Neural crest cell (in vitro differentiated cells): ENCODE measurements at regions not wholly inside any gene's neighbourhood (a gene's known extent, or its start where the extent isn't known, plus 50 kb on each side); places are given as distances from the start of the nearest gene placed in this dataset.

ENCODE experiments used
- DNase-seq: peaks from one replicate; pipeline ENCODE4 v3.0.0; 2021; ENCODE audit warnings: low read depth, mixed read lengths, low spot score
- H3K27ac Mint-ChIP-seq: one replicate; pipeline ENCODE4 v1.8.0; 2021; ENCODE audit warnings: mild to moderate bottlenecking, mixed read lengths; ENCODE audit not compliant: unreplicated experiment
- H3K27me3 Mint-ChIP-seq: 2 replicates; pipeline ENCODE4 v1.8.0; 2021; ENCODE audit warnings: low read depth, mild to moderate bottlenecking, mixed read lengths
- H3K36me3 Mint-ChIP-seq: 2 replicates; pipeline ENCODE4 v1.8.0; 2021; ENCODE audit warnings: low read depth, mild to moderate bottlenecking, mixed read lengths
- H3K4me1 Mint-ChIP-seq: 2 replicates; pipeline ENCODE4 v1.8.0; 2021; ENCODE audit warnings: mixed read lengths
- H3K4me3 Mint-ChIP-seq: one replicate; pipeline ENCODE4 v1.8.0; 2021; ENCODE audit warnings: mild to moderate bottlenecking, mixed read lengths
- H3K9me3 Mint-ChIP-seq: 2 replicates; pipeline ENCODE4 v1.8.0; 2021; ENCODE audit warnings: mixed read lengths
- CTCF ChIP-seq: fragments of 200-600 bp; sonication (generic); conservative IDR thresholded peaks from 2 replicates; pipeline ENCODE4 v1.5.0; 2021; ENCODE audit warnings: antibody characterized with exemption, mild to moderate bottlenecking

GRCh38 chr5:1966461-1966860 is 83.7 kb upstream of the IRX4 start:
- TF ChIP-seq CTCF: no peak
- Mint-ChIP-seq H3K9me3 (no peaks in the 10 kb centered on the region), H3K27me3 (peaks cover 4% of the 10 kb centered on the region), H3K4me1 (no peaks in the 10 kb centered on the region), H3K27ac (no peak overlapping the region), H3K4me3 (no peak overlapping the region), H3K36me3 (no peaks in the 10 kb centered on the region)
- DNase-seq: no peak

- no peak for DNase-seq
- Mint-ChIP-seq H3K9me3 (no peaks in the 10 kb centered on the region), H3K27ac (no peak overlapping the region), H3K27me3 (peaks cover 3% of the 10 kb centered on the region), H3K4me1 (no peaks in the 10 kb centered on the region), H3K36me3 (no peaks in the 10 kb centered on the region), H3K4me3 (no peak overlapping the region)
- TF ChIP-seq CTCF: no peak
These were observed 83.2 kb upstream of the IRX4 start for GRCh38 chr5:1965925-1966324.

- H3K9me3 Mint-ChIP-seq: no peaks in the 10 kb centered on the region
- H3K4me1 Mint-ChIP-seq: no peaks in the 10 kb centered on the region
- TF ChIP-seq CTCF: no peak
- DNase-seq: no peak
- peaks cover 3% of the 10 kb centered on the region for H3K27me3 Mint-ChIP-seq
- no peak overlapping the region for H3K27ac Mint-ChIP-seq
- H3K36me3 Mint-ChIP-seq: no peaks in the 10 kb centered on the region
- H3K4me3 Mint-ChIP-seq: no peak overlapping the region
These were observed 81.3 kb upstream of the IRX4 start for GRCh38 chr5:1963941-1964451.

- no peaks in the 10 kb centered on the region for H3K4me1 Mint-ChIP-seq
- H3K9me3 Mint-ChIP-seq: no peaks in the 10 kb centered on the region
- peaks cover 3% of the 10 kb centered on the region for H3K27me3 Mint-ChIP-seq
- TF ChIP-seq CTCF: no peak
- no peak for DNase-seq
- H3K4me3 Mint-ChIP-seq: no peak overlapping the region
- no peak overlapping the region for H3K27ac Mint-ChIP-seq
- H3K36me3 Mint-ChIP-seq: no peaks in the 10 kb centered on the region
These were observed 80.6 kb upstream of the IRX4 start for GRCh38 chr5:1963358-1963757.

- no peak overlapping the region for H3K27ac Mint-ChIP-seq
- H3K9me3 Mint-ChIP-seq: no peaks in the 10 kb centered on the region
These were observed 80.1 kb upstream of the IRX4 start for GRCh38 chr5:1962619-1963355.

More at GRCh38 chr5:1962619-1963355, 80.1 kb upstream of the IRX4 start:
- no peak for TF ChIP-seq CTCF
- no peak overlapping the region for H3K4me3 Mint-ChIP-seq
- no peaks in the 10 kb centered on the region for H3K4me1 Mint-ChIP-seq
- H3K36me3 Mint-ChIP-seq: no peaks in the 10 kb centered on the region
- no peak for DNase-seq
- peaks cover 3% of the 10 kb centered on the region for H3K27me3 Mint-ChIP-seq
